ENCODE measurements at regions not wholly inside any gene's neighbourhood (a gene's known extent, or its start where the extent isn't known, plus 50 kb on each side); places are given as distances from the start of the nearest gene placed in this dataset.
"Not testable (repeated sequence)": the region's sequence is repeated elsewhere in the genome, so short reads cannot be mapped to it uniquely, and the experiment has no call there.

GRCh38 chr15:26082221-26083109 lies 219.3 kb upstream of the ATP10A start:
- DNase-seq (ENCODE audit: low spot score) = peak; percentile 94
- peak; percentile 48 for FAIRE-seq

- DNase-seq (ENCODE audit: low spot score) (no peak), FAIRE-seq (no peak)
Observed at GRCh38 chr15:26081758-26082220, 218.7 kb upstream of the ATP10A start.

GRCh38 chr15:26075770-26076169 lies 212.6 kb upstream of the ATP10A start:
- no peak for FAIRE-seq

GRCh38 chr15:26073430-26074333 lies 210.6 kb upstream of the ATP10A start:
- no peak for FAIRE-seq

More at GRCh38 chr15:26075770-26076169, 212.6 kb upstream of the ATP10A start:
- no peak for DNase-seq (ENCODE audit: low spot score)

GRCh38 chr15:26070095-26070532 lies 207.0 kb upstream of the ATP10A start:
- DNase-seq (ENCODE audit: low spot score) (no peak), FAIRE-seq (no peak)

More at GRCh38 chr15:26073430-26074333, 210.6 kb upstream of the ATP10A start:
- DNase-seq (ENCODE audit: low spot score) = no peak

GRCh38 chr15:26069231-26069641 lies 206.1 kb upstream of the ATP10A start:
- DNase-seq (ENCODE audit: low spot score) (no peak), FAIRE-seq (no peak)

- no peak for DNase-seq (ENCODE audit: low spot score)
- FAIRE-seq = no peak
Observed at GRCh38 chr15:26066896-26067295, 203.8 kb upstream of the ATP10A start.

GRCh38 chr15:26065723-26066122 lies 202.6 kb upstream of the ATP10A start:
- DNase-seq (ENCODE audit: low spot score) (no peak), FAIRE-seq (no peak)

- no peak for FAIRE-seq
Observed at GRCh38 chr15:26061248-26061647, 198.1 kb upstream of the ATP10A start.

GRCh38 chr15:26056766-26057165 lies 193.6 kb upstream of the ATP10A start:
- FAIRE-seq; DNase-seq (ENCODE audit: low spot score): not testable (repeated sequence)

More at GRCh38 chr15:26061248-26061647, 198.1 kb upstream of the ATP10A start:
- no peak for DNase-seq (ENCODE audit: low spot score)

GRCh38 chr15:26051761-26052675 lies 188.9 kb upstream of the ATP10A start:
- FAIRE-seq (no peak), DNase-seq (ENCODE audit: low spot score) (no peak)

- FAIRE-seq (no peak), DNase-seq (ENCODE audit: low spot score) (no peak)
Observed at GRCh38 chr15:26050984-26051383, 187.9 kb upstream of the ATP10A start.

GRCh38 chr15:26049900-26050657 lies 187.0 kb upstream of the ATP10A start:
- DNase-seq (ENCODE audit: low spot score) = no peak
- no peak for FAIRE-seq

GRCh38 chr15:26048669-26049068 lies 185.5 kb upstream of the ATP10A start:
- no peak for DNase-seq (ENCODE audit: low spot score)
- FAIRE-seq = no peak

GRCh38 chr15:26045516-26045915 lies 182.4 kb upstream of the ATP10A start:
- FAIRE-seq (no peak), DNase-seq (ENCODE audit: low spot score) (no peak)

GRCh38 chr15:26043018-26043417 lies 179.9 kb upstream of the ATP10A start:
- FAIRE-seq = no peak
- no peak for DNase-seq (ENCODE audit: low spot score)

GRCh38 chr15:26038693-26039092 lies 175.6 kb upstream of the ATP10A start:
- FAIRE-seq (no peak), DNase-seq (ENCODE audit: low spot score) (no peak)

- FAIRE-seq (no peak), DNase-seq (ENCODE audit: low spot score) (no peak)
Observed at GRCh38 chr15:26037369-26037768, 174.2 kb upstream of the ATP10A start.

- DNase-seq (ENCODE audit: low spot score) (no peak), FAIRE-seq (no peak)
Observed at GRCh38 chr15:26033493-26033892, 170.4 kb upstream of the ATP10A start.
